ENCODE measurements at regions not wholly inside any gene's neighbourhood (a gene's known extent, or its start where the extent isn't known, plus 50 kb on each side); places are given as distances from the start of the nearest gene placed in this dataset.

DNA sequence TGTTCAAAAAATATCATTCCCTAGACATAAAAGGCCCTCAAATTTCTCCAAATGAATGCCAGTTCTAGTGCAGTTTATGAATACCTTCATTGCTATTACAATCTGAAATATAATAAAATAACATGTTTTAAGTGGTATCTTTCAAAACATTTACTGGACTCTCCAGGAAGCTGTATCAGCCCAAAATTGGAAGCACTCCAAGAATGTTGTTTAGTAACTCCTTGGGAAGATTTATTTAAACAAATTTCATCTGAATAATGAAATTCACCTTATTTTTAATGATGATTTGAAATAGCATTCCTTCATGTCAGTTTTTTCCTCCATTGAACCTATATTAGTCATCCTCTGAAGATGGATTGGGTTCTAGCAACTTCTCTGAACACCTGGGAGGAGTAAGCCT, 217.2 kb upstream of the PCDH18 start:
- no peaks in the 10 kb centered on the region for H3K27me3 ChIP-seq (ENCODE audit: insufficient read depth, poor library complexity, severe bottlenecking)
- ATAC-seq (ENCODE audit: low read depth), result peak; percentile 35; the same call in 1 of the 3 replicates
- no peak for DNase-seq (ENCODE audit: low spot score)
- no peaks in the 10 kb centered on the region; the same call in 1 of the 2 replicates for H3K36me3 ChIP-seq (ENCODE audit: low read depth)
- H3K4me3 ChIP-seq (ENCODE audit: severe bottlenecking), result no peak overlapping the region
- peaks cover 7% of the 10 kb centered on the region for H3K4me1 ChIP-seq (ENCODE audit: insufficient read depth, poor library complexity, severe bottlenecking)
- TF ChIP-seq, protein P1, sequence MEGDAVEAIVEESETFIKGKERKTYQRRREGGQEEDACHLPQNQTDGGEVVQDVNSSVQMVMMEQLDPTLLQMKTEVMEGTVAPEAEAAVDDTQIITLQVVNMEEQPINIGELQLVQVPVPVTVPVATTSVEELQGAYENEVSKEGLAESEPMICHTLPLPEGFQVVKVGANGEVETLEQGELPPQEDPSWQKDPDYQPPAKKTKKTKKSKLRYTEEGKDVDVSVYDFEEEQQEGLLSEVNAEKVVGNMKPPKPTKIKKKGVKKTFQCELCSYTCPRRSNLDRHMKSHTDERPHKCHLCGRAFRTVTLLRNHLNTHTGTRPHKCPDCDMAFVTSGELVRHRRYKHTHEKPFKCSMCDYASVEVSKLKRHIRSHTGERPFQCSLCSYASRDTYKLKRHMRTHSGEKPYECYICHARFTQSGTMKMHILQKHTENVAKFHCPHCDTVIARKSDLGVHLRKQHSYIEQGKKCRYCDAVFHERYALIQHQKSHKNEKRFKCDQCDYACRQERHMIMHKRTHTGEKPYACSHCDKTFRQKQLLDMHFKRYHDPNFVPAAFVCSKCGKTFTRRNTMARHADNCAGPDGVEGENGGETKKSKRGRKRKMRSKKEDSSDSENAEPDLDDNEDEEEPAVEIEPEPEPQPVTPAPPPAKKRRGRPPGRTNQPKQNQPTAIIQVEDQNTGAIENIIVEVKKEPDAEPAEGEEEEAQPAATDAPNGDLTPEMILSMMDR (IDR thresholded peaks at IDR 0.05; ENCODE audit: poor library complexity, severe bottlenecking), result no peak
- H3K27ac ChIP-seq (ENCODE audit: poor library complexity, severe bottlenecking), result peak overlapping the region; percentile 33
- no peaks in the 10 kb centered on the region for H3K9me3 ChIP-seq (ENCODE audit: severe bottlenecking)

DNA sequence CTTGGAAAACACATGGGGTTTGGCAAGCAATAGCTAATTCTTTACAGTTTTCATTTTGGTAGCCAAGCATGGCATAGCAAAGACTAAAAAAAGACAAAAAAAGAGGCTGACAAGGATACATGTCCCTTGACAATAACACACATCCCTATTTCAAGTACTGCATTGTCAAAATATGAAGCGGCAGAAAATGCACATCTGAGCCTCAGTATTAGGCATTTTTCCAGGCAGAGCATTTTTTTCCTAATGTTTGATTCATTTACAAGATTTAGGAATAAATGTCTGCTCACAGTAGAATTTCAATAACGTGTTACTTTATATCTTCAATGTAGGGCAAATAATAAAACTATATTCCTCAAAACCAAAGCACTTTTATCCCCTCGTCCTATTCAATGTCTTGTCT, 216.3 kb upstream of the PCDH18 start:
- DNase-seq (ENCODE audit: low spot score), result no peak
- Histone ChIP-seq H3K9me3 (ENCODE audit: severe bottlenecking) (no peaks in the 10 kb centered on the region), H3K36me3 (ENCODE audit: low read depth) (no peaks in the 10 kb centered on the region), H3K27me3 (ENCODE audit: insufficient read depth, poor library complexity, severe bottlenecking) (no peaks in the 10 kb centered on the region), H3K27ac (ENCODE audit: poor library complexity, severe bottlenecking) (no peak overlapping the region), H3K4me3 (ENCODE audit: severe bottlenecking) (no peak overlapping the region), H3K4me1 (ENCODE audit: insufficient read depth, poor library complexity, severe bottlenecking) (peaks cover 5% of the 10 kb centered on the region)
- TF ChIP-seq, protein P1 (IDR thresholded peaks at IDR 0.05; ENCODE audit: poor library complexity, severe bottlenecking), result no peak
- ATAC-seq (ENCODE audit: low read depth), result no peak

DNA sequence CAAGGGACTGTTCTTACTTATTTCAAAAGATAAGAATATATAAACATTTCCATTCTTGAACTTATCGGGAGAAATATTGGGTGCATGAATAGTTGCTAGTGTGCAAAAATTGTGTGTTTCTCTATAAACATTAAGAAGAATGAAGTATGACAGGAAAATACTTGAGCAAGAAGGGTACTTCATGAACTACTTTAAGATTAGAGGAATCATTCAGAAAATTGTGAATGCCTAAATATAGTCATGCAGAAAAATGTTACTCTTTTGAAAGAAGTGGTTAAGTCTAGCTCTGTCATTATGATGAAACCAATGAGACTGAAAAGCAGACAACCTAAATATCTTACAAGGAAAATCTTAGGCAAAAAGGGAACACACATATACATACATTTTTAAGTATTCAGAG, 207.8 kb upstream of the PCDH18 start:
- no peak overlapping the region for H3K27ac ChIP-seq (ENCODE audit: poor library complexity, severe bottlenecking)
- TF ChIP-seq, protein P1 (IDR thresholded peaks at IDR 0.05; ENCODE audit: poor library complexity, severe bottlenecking), result no peak
- H3K27me3 ChIP-seq (ENCODE audit: insufficient read depth, poor library complexity, severe bottlenecking), result no peaks in the 10 kb centered on the region
- H3K36me3 ChIP-seq (ENCODE audit: low read depth), result no peaks in the 10 kb centered on the region
- DNase-seq (ENCODE audit: low spot score) (no peak), ATAC-seq (ENCODE audit: low read depth) (no peak)
- no peak overlapping the region for H3K4me3 ChIP-seq (ENCODE audit: severe bottlenecking)
- no peaks in the 10 kb centered on the region for H3K9me3 ChIP-seq (ENCODE audit: severe bottlenecking)
- no peaks in the 10 kb centered on the region for H3K4me1 ChIP-seq (ENCODE audit: insufficient read depth, poor library complexity, severe bottlenecking)

DNA sequence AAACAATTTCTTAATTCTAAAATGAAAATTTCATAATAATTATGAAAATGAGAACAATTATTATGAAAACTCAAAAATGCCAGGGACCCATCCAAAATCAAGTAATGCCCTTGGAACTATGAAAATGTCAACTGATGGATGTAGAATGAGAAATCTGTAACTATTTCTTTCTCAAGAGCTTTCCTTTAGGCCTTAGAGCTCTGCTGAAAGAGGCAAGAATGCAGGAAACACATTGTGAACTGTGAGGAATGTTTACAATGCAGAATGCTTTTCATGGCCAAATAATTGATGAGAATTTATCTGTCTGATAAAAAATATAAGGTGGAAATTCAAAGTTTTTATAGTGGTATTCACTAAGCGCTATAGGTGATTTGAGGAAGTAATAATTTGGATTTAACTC, 207.1 kb upstream of the PCDH18 start:
- no peaks in the 10 kb centered on the region for H3K27me3 ChIP-seq (ENCODE audit: insufficient read depth, poor library complexity, severe bottlenecking)
- no peak overlapping the region for H3K4me3 ChIP-seq (ENCODE audit: severe bottlenecking)
- ATAC-seq (ENCODE audit: low read depth) (no peak), DNase-seq (ENCODE audit: low spot score) (no peak)
- H3K9me3 ChIP-seq (ENCODE audit: severe bottlenecking), result no peaks in the 10 kb centered on the region
- no peak overlapping the region for H3K27ac ChIP-seq (ENCODE audit: poor library complexity, severe bottlenecking)
- H3K4me1 ChIP-seq (ENCODE audit: insufficient read depth, poor library complexity, severe bottlenecking), result no peaks in the 10 kb centered on the region
- TF ChIP-seq, protein P1 (IDR thresholded peaks at IDR 0.05; ENCODE audit: poor library complexity, severe bottlenecking), result no peak
- H3K36me3 ChIP-seq (ENCODE audit: low read depth), result no peaks in the 10 kb centered on the region

DNA sequence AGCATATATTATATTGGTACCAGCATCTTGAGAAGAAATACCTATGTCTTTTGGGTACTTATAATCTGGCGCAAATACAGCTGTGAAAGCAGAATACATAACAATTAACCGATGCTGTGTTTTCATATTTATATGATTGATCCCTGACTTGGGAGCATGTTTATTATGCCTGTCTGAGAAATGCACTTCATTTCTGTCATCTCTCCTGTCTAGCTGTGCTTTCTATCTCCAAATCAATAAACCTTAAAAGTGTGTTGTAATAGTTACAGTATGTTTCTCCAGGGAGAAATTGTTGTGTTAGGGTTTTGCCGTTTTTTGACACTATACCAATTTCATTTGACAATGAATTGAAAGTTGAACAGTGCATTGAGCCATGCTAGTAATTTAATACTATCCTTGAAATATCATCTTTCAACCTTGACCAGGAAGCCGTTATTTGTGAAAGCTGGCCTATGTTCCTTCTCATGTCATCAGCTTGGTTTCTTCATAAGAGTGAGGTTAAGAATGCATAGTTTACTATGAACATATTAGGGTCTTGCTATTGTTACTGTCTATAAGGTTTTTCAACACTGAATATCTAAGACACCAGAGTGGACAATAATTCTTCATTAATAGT, 206.2 kb upstream of the PCDH18 start:
- H3K36me3 ChIP-seq (ENCODE audit: low read depth), result no peaks in the 10 kb centered on the region
- H3K27me3 ChIP-seq (ENCODE audit: insufficient read depth, poor library complexity, severe bottlenecking), result no peaks in the 10 kb centered on the region
- no peak overlapping the region for H3K27ac ChIP-seq (ENCODE audit: poor library complexity, severe bottlenecking)
- DNase-seq (ENCODE audit: low spot score) (no peak), ATAC-seq (ENCODE audit: low read depth) (no peak)
- TF ChIP-seq, protein P1 (IDR thresholded peaks at IDR 0.05; ENCODE audit: poor library complexity, severe bottlenecking), result no peak
- H3K4me3 ChIP-seq (ENCODE audit: severe bottlenecking), result no peak overlapping the region
- no peaks in the 10 kb centered on the region for H3K9me3 ChIP-seq (ENCODE audit: severe bottlenecking)
- no peaks in the 10 kb centered on the region for H3K4me1 ChIP-seq (ENCODE audit: insufficient read depth, poor library complexity, severe bottlenecking)

All from RWPE2 (cell line).